ENCODE measurements at regions not wholly inside any gene's neighbourhood (a gene's known extent, or its start where the extent isn't known, plus 50 kb on each side); places are given as distances from the start of the nearest gene placed in this dataset.

DNA sequence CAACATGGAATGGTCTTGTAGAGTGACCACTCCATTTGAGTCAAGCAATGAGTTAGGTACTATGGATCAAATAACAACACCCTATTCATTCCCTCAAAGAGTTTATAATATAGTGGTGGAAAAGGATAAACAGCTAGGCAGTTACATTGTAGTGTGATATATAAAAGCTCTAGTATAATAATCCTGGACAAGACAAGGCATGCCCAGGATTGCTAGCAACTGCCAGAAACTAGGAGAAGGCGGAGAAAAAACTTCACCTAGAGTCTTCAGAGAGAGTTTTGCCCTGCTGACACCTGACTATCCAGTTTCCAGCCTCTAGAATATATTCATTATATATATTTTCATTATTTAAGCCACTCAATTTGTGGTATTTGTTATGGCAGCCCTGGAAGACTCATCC lies 530.6 kb downstream of the KLF12 start:
- no peaks in the 10 kb centered on the region for H3K4me1 ChIP-seq (ENCODE audit: low read length)
- DNase-seq = no peak
- H3K79me2 ChIP-seq (ENCODE audit: low read length) = no peaks in the 10 kb centered on the region
- no peak overlapping the region for H3K9ac ChIP-seq (ENCODE audit: low read length)
- H3K4me2 ChIP-seq (ENCODE audit: low read depth, low read length, poor library complexity, severe bottlenecking) = no peak overlapping the region
- H3K9me3 ChIP-seq (ENCODE audit: low read length) = no peaks in the 10 kb centered on the region
- H3K9me2 ChIP-seq (replicated peaks; ENCODE audit: insufficient read depth, low read length) = no peaks in the 10 kb centered on the region
- H2AFZ ChIP-seq (ENCODE audit: low read length) = no peak overlapping the region
- no peak overlapping the region for H3K27ac ChIP-seq (ENCODE audit: low read length)
- H3K4me3 ChIP-seq (ENCODE audit: low read length) = no peak overlapping the region
- H3K27me3 ChIP-seq (ENCODE audit: low read length) = no peaks in the 10 kb centered on the region
- no peaks in the 10 kb centered on the region for H4K20me1 ChIP-seq (ENCODE audit: insufficient read depth, low read depth, low read length)
- H3K36me3 ChIP-seq (ENCODE audit: insufficient read depth, low read length) = no peaks in the 10 kb centered on the region

DNA sequence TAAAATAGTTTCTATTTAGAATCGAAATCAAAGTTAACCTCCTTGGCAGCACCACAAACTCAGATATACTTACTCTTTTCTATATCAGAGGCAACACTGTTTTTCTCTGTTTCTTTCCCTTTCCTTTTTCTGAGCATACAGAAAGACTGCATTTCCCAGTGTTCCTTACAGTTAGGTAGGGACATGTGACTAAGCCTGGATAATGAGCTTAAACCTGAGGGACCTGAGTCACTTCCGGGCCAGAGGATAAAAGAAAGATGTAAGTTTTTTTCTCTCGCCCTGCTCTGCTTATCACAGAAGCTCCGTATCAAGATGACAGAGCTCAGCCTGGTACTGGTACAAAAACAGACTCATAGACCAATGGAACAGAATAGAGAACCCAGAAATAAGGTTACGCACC lies 531.9 kb downstream of the KLF12 start:
- Histone ChIP-seq H3K4me1 (ENCODE audit: low read length) (no peaks in the 10 kb centered on the region), H4K20me1 (ENCODE audit: insufficient read depth, low read depth, low read length) (no peaks in the 10 kb centered on the region), H3K9me3 (ENCODE audit: low read length) (no peaks in the 10 kb centered on the region), H3K4me2 (ENCODE audit: low read depth, low read length, poor library complexity, severe bottlenecking) (no peak overlapping the region), H3K4me3 (ENCODE audit: low read length) (no peak overlapping the region), H3K27ac (ENCODE audit: low read length) (no peak overlapping the region), H3K27me3 (ENCODE audit: low read length) (no peaks in the 10 kb centered on the region), H3K79me2 (ENCODE audit: low read length) (no peaks in the 10 kb centered on the region), H3K36me3 (ENCODE audit: insufficient read depth, low read length) (no peaks in the 10 kb centered on the region), H3K9ac (ENCODE audit: low read length) (no peak overlapping the region), H2AFZ (ENCODE audit: low read length) (no peak overlapping the region), H3K9me2 (replicated peaks; ENCODE audit: insufficient read depth, low read length) (no peaks in the 10 kb centered on the region)
- no peak for DNase-seq

- no peaks in the 10 kb centered on the region for H3K79me2 ChIP-seq (ENCODE audit: low read length)
- H3K9me3 ChIP-seq (ENCODE audit: low read length) = no peaks in the 10 kb centered on the region
- H3K27me3 ChIP-seq (ENCODE audit: low read length) = no peaks in the 10 kb centered on the region
- no peak overlapping the region for H3K4me3 ChIP-seq (ENCODE audit: low read length)
- no peaks in the 10 kb centered on the region for H3K36me3 ChIP-seq (ENCODE audit: insufficient read depth, low read length)
- H3K4me1 ChIP-seq (ENCODE audit: low read length) = no peaks in the 10 kb centered on the region
- H3K4me2 ChIP-seq (ENCODE audit: low read depth, low read length, poor library complexity, severe bottlenecking) = no peak overlapping the region
- no peak overlapping the region for H2AFZ ChIP-seq (ENCODE audit: low read length)
- H3K9me2 ChIP-seq (replicated peaks; ENCODE audit: insufficient read depth, low read length) = no peaks in the 10 kb centered on the region
- H3K27ac ChIP-seq (ENCODE audit: low read length) = no peak overlapping the region
- H3K9ac ChIP-seq (ENCODE audit: low read length) = no peak overlapping the region
- DNase-seq = no peak
- no peaks in the 10 kb centered on the region for H4K20me1 ChIP-seq (ENCODE audit: insufficient read depth, low read depth, low read length)
Observed at GRCh38 chr13:73601708-73602107, 532.5 kb downstream of the KLF12 start.

GRCh38 chr13:73599232-73600128 lies 534.7 kb downstream of the KLF12 start:
- no peak overlapping the region for H3K4me2 ChIP-seq (ENCODE audit: low read depth, low read length, poor library complexity, severe bottlenecking)
- H4K20me1 ChIP-seq (ENCODE audit: insufficient read depth, low read depth, low read length) = no peaks in the 10 kb centered on the region
- H3K4me3 ChIP-seq (ENCODE audit: low read length) = no peak overlapping the region
- H3K9me3 ChIP-seq (ENCODE audit: low read length) = no peaks in the 10 kb centered on the region
- no peak for DNase-seq
- no peak overlapping the region for H3K27ac ChIP-seq (ENCODE audit: low read length)
- no peaks in the 10 kb centered on the region for H3K79me2 ChIP-seq (ENCODE audit: low read length)
- no peak overlapping the region for H2AFZ ChIP-seq (ENCODE audit: low read length)
- H3K4me1 ChIP-seq (ENCODE audit: low read length) = peaks cover 6% of the 10 kb centered on the region; the same call in 1 of the 2 replicates
- no peaks in the 10 kb centered on the region for H3K27me3 ChIP-seq (ENCODE audit: low read length)
- no peaks in the 10 kb centered on the region for H3K9me2 ChIP-seq (replicated peaks; ENCODE audit: insufficient read depth, low read length)
- H3K36me3 ChIP-seq (ENCODE audit: insufficient read depth, low read length) = no peaks in the 10 kb centered on the region
- H3K9ac ChIP-seq (ENCODE audit: low read length) = no peak overlapping the region

GRCh38 chr13:73598020-73598712 lies 536.0 kb downstream of the KLF12 start:
- no peaks in the 10 kb centered on the region for H3K79me2 ChIP-seq (ENCODE audit: low read length)
- H3K9ac ChIP-seq (ENCODE audit: low read length) = no peak overlapping the region
- H4K20me1 ChIP-seq (ENCODE audit: insufficient read depth, low read depth, low read length) = no peaks in the 10 kb centered on the region
- no peaks in the 10 kb centered on the region for H3K9me3 ChIP-seq (ENCODE audit: low read length)
- no peak for DNase-seq
- H3K27me3 ChIP-seq (ENCODE audit: low read length) = no peaks in the 10 kb centered on the region
- no peak overlapping the region for H3K27ac ChIP-seq (ENCODE audit: low read length)
- H3K9me2 ChIP-seq (replicated peaks; ENCODE audit: insufficient read depth, low read length) = no peaks in the 10 kb centered on the region
- peaks cover 6% of the 10 kb centered on the region; the same call in 1 of the 2 replicates for H3K4me1 ChIP-seq (ENCODE audit: low read length)
- H2AFZ ChIP-seq (ENCODE audit: low read length) = no peak overlapping the region
- H3K4me2 ChIP-seq (ENCODE audit: low read depth, low read length, poor library complexity, severe bottlenecking) = no peak overlapping the region
- H3K4me3 ChIP-seq (ENCODE audit: low read length) = no peak overlapping the region
- H3K36me3 ChIP-seq (ENCODE audit: insufficient read depth, low read length) = no peaks in the 10 kb centered on the region

- H3K4me2 ChIP-seq (ENCODE audit: low read depth, low read length, poor library complexity, severe bottlenecking) = no peak overlapping the region
- no peaks in the 10 kb centered on the region for H3K27me3 ChIP-seq (ENCODE audit: low read length)
- H3K79me2 ChIP-seq (ENCODE audit: low read length) = no peaks in the 10 kb centered on the region
- H4K20me1 ChIP-seq (ENCODE audit: insufficient read depth, low read depth, low read length) = no peaks in the 10 kb centered on the region
- no peaks in the 10 kb centered on the region for H3K36me3 ChIP-seq (ENCODE audit: insufficient read depth, low read length)
- H3K27ac ChIP-seq (ENCODE audit: low read length) = no peak overlapping the region
- no peaks in the 10 kb centered on the region for H3K9me2 ChIP-seq (replicated peaks; ENCODE audit: insufficient read depth, low read length)
- H2AFZ ChIP-seq (ENCODE audit: low read length) = no peak overlapping the region
- H3K4me3 ChIP-seq (ENCODE audit: low read length) = no peak overlapping the region
- H3K9ac ChIP-seq (ENCODE audit: low read length) = no peak overlapping the region
- no peak for DNase-seq
- peaks cover 6% of the 10 kb centered on the region; the same call in 1 of the 2 replicates for H3K4me1 ChIP-seq (ENCODE audit: low read length)
- no peaks in the 10 kb centered on the region for H3K9me3 ChIP-seq (ENCODE audit: low read length)
Observed at GRCh38 chr13:73596382-73596781, 537.6 kb downstream of the KLF5 start.

DNA sequence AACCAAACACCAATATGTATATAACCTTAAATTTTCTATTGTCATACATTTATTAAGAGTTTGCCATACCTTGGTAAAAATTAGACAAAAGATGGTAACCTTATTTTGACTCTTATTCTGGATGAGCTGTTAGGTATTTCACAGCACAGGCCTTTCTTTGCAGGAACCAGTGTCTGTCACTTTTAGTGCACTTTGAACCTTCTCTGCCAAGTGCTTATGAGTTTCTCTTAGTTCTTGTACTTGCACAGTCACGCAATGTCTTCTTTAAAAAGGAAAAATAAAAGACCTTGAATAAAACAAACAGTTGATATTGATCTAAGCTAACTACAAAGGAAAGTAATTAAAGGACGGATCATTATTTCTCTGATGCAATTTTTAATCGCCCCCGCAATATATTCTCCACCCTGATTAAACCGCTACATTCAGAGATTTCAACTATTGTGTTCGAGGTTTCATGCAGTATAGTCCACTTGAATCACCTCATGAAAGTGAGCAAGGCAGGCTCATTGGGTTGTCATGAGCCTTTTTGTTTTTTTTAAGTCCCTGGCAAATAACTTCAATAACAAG lies 534.5 kb downstream of the KLF5 start:
- no peak overlapping the region for H3K9ac ChIP-seq (ENCODE audit: low read length)
- no peak overlapping the region for H3K27ac ChIP-seq (ENCODE audit: low read length)
- no peaks in the 10 kb centered on the region for H3K9me2 ChIP-seq (replicated peaks; ENCODE audit: insufficient read depth, low read length)
- no peaks in the 10 kb centered on the region for H3K36me3 ChIP-seq (ENCODE audit: insufficient read depth, low read length)
- H3K27me3 ChIP-seq (ENCODE audit: low read length) = no peaks in the 10 kb centered on the region
- no peak overlapping the region for H3K4me2 ChIP-seq (ENCODE audit: low read depth, low read length, poor library complexity, severe bottlenecking)
- no peak overlapping the region for H2AFZ ChIP-seq (ENCODE audit: low read length)
- H3K4me3 ChIP-seq (ENCODE audit: low read length) = no peak overlapping the region
- H3K4me1 ChIP-seq (ENCODE audit: low read length) = peaks cover 6% of the 10 kb centered on the region; the same call in 1 of the 2 replicates
- H3K79me2 ChIP-seq (ENCODE audit: low read length) = no peaks in the 10 kb centered on the region
- no peaks in the 10 kb centered on the region for H3K9me3 ChIP-seq (ENCODE audit: low read length)
- no peak for DNase-seq
- H4K20me1 ChIP-seq (ENCODE audit: insufficient read depth, low read depth, low read length) = no peaks in the 10 kb centered on the region

DNA sequence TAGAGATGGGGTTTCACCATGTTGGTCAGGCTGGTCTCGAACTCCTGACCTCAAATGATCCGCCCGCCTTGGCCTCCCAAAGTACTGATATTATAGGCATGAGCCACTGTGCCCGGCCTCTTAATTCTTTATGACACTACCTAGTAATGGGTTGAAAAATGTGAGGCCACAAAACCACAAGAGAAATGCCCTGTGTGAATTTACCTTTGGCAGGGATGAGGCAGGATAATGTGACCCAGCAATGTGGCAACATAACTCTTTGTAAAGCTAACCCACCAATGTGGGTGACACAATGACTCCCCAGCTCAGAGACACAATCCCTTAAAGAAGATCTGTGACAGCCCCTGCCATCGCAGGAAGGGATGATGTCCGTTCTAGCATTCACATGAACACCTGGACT lies 533.1 kb downstream of the KLF5 start:
- Histone ChIP-seq H3K36me3 (ENCODE audit: insufficient read depth, low read length) (no peaks in the 10 kb centered on the region), H3K4me2 (ENCODE audit: low read depth, low read length, poor library complexity, severe bottlenecking) (no peak overlapping the region)

More for the DNA sequence above, 533.1 kb downstream of the KLF5 start:
- Histone ChIP-seq H3K4me3 (ENCODE audit: low read length) (no peak overlapping the region), H3K9me3 (ENCODE audit: low read length) (no peaks in the 10 kb centered on the region), H4K20me1 (ENCODE audit: insufficient read depth, low read depth, low read length) (no peaks in the 10 kb centered on the region), H3K27me3 (ENCODE audit: low read length) (no peaks in the 10 kb centered on the region), H3K79me2 (ENCODE audit: low read length) (no peaks in the 10 kb centered on the region), H3K4me1 (ENCODE audit: low read length) (peaks cover 6% of the 10 kb centered on the region; the same call in 1 of the 2 replicates), H2AFZ (ENCODE audit: low read length) (no peak overlapping the region), H3K27ac (ENCODE audit: low read length) (no peak overlapping the region), H3K9ac (ENCODE audit: low read length) (no peak overlapping the region), H3K9me2 (replicated peaks; ENCODE audit: insufficient read depth, low read length) (no peaks in the 10 kb centered on the region)
- no peak for DNase-seq
